Activated B cell treated with CpG ODN at 0.5 μM for 24 hours (primary cell): ENCODE measurements at regions not wholly inside any gene's neighbourhood (a gene's known extent, or its start where the extent isn't known, plus 50 kb on each side); places are given as distances from the start of the nearest gene placed in this dataset.
"Not testable (repeated sequence)": the region's sequence is repeated elsewhere in the genome, so short reads cannot be mapped to it uniquely, and the experiment has no call there.

Experiments used
- ATAC-seq: fragments of 200-7000 bp; cut with Tn5 transposase; one replicate; pipeline ENCODE4 v1.10.0; 2021; ENCODE audit warnings: low read depth, mild to moderate bottlenecking, moderate library complexity
- CTCF ChIA-PET: fragments of 350-600 bp; sonication (Branson Sonifier 250); formaldehyde crosslinking; loops from one replicate; lab custom pipeline; 2021; ENCODE audit warnings: antibody characterized with exemption; lab: Charles Lee
- POLR2A ChIA-PET: fragments of 350-600 bp; sonication (Branson Sonifier 250); formaldehyde crosslinking; loops from one replicate; lab custom pipeline; 2021; ENCODE audit warnings: antibody characterized with exemption; lab: Charles Lee
- DNase-seq: peaks from one replicate; pipeline ENCODE4 v3.0.0; 2022
- H3K27ac Mint-ChIP-seq: one replicate; pipeline ENCODE4 v1.8.0; 2020; ENCODE audit warnings: mixed read lengths
- H3K27me3 Mint-ChIP-seq: one replicate; pipeline ENCODE4 v1.8.0; 2021; ENCODE audit warnings: mixed read lengths
- H3K36me3 Mint-ChIP-seq: one replicate; pipeline ENCODE4 v1.8.0; 2021; ENCODE audit warnings: low read depth, mixed read lengths
- H3K4me1 Mint-ChIP-seq: one replicate; pipeline ENCODE4 v1.8.0; 2021; ENCODE audit warnings: mixed read lengths
- H3K4me3 Mint-ChIP-seq: one replicate; pipeline ENCODE4 v1.8.0; 2020; ENCODE audit warnings: mild to moderate bottlenecking, mixed read lengths
- H3K9me3 Mint-ChIP-seq: one replicate; pipeline ENCODE4 v1.8.0; 2020; ENCODE audit warnings: mixed read lengths
- CTCF ChIP-seq: fragments of 200-600 bp; IDR thresholded peaks from one replicate; pipeline ENCODE4 v1.8.0; 2022; ENCODE audit warnings: antibody characterized with exemption, mild to moderate bottlenecking
- intact Hi-C: fragments of 100-400 bp; cut with micrococcal nuclease; formaldehyde crosslinking; loops from one replicate; pipeline ENCODE4 v1.15.1; 2024

GRCh38 chr9:136599811-136600660 lies 54.2 kb upstream of the NOTCH1 start:
- Mint-ChIP-seq H3K4me3 (no peak overlapping the region), H3K27me3 (peaks cover 9% of the 10 kb centered on the region), H3K27ac (no peak overlapping the region), H3K9me3 (no peaks in the 10 kb centered on the region), H3K36me3 (no peaks in the 10 kb centered on the region), H3K4me1 (peaks cover 3% of the 10 kb centered on the region)
- intact Hi-C loops = no loop called here
- ATAC-seq (no peak), DNase-seq (no peak)
- ChIA-PET CTCF (no interaction called here), POLR2A (no interaction called here)
- TF ChIP-seq CTCF = no peak

- POLR2A ChIA-PET = no interaction called here
- ATAC-seq (no peak), DNase-seq (no peak)
- Mint-ChIP-seq H3K4me1 (peaks cover 3% of the 10 kb centered on the region), H3K4me3 (no peak overlapping the region), H3K9me3 (no peaks in the 10 kb centered on the region), H3K27ac (no peak overlapping the region), H3K27me3 (peaks cover 6% of the 10 kb centered on the region), H3K36me3 (no peaks in the 10 kb centered on the region)
- intact Hi-C loops = no loop called here
- CTCF ChIA-PET = no interaction called here
- TF ChIP-seq CTCF = no peak
These were observed 53.3 kb upstream of the NOTCH1 start for GRCh38 chr9:136599074-136599531.

- H3K27me3 Mint-ChIP-seq, H3K9me3 Mint-ChIP-seq, H3K36me3 Mint-ChIP-seq, H3K27ac Mint-ChIP-seq, POLR2A ChIA-PET, H3K4me3 Mint-ChIP-seq, intact Hi-C loops, H3K4me1 Mint-ChIP-seq, ATAC-seq, CTCF ChIA-PET, DNase-seq: not testable (repeated sequence)
These were observed 52.7 kb upstream of the NOTCH1 start for GRCh38 chr9:136598390-136599073.

GRCh38 chr9:136597965-136598364 lies 52.1 kb upstream of the NOTCH1 start:
- H3K36me3 Mint-ChIP-seq = no peaks in the 10 kb centered on the region
- DNase-seq = no peak
- H3K27me3 Mint-ChIP-seq = peaks cover 2% of the 10 kb centered on the region
- no peaks in the 10 kb centered on the region for H3K9me3 Mint-ChIP-seq
- intact Hi-C loops = no loop called here
- POLR2A ChIA-PET = no interaction called here
- no peak for TF ChIP-seq CTCF
- CTCF ChIA-PET = no interaction called here
- H3K4me1 Mint-ChIP-seq = no peaks in the 10 kb centered on the region
- H3K27ac Mint-ChIP-seq = no peak overlapping the region
- H3K4me3 Mint-ChIP-seq = no peak overlapping the region
- ATAC-seq = no peak

- TF ChIP-seq CTCF = no peak
- DNase-seq (no peak), ATAC-seq (no peak)
- Mint-ChIP-seq H3K9me3 (no peaks in the 10 kb centered on the region), H3K27ac (no peak overlapping the region), H3K4me1 (no peaks in the 10 kb centered on the region), H3K27me3 (peaks cover 2% of the 10 kb centered on the region), H3K36me3 (no peaks in the 10 kb centered on the region), H3K4me3 (no peak overlapping the region)
- intact Hi-C loops = no loop called here
- POLR2A ChIA-PET = no interaction called here
- CTCF ChIA-PET = no interaction called here
These were observed 51.5 kb upstream of the NOTCH1 start for GRCh38 chr9:136597141-136597885.
